Peyer's patch (tissue), 4 donors: ENCODE measurements at regions not wholly inside any gene's neighbourhood (a gene's known extent, or its start where the extent isn't known, plus 50 kb on each side); places are given as distances from the start of the nearest gene placed in this dataset.

ENCODE experiments used
- CTCF ChIP-seq, 6 experiments: fragments of 450-650 bp in 4 of 6; fragments of 200-600 bp in 2 of 6; sonication (generic) in 1 of 6; IDR thresholded peaks; one replicate each; pipeline ENCODE4 v1.5.1; 2017 to 2019; ENCODE audit warnings: antibody characterized with exemption in 6 of 6, mild to moderate bottlenecking in 3 of 6, moderate library complexity in 1 of 6
- POLR2A ChIP-seq, 2 donors: fragments of 450-650 bp; IDR thresholded peaks; one replicate each; pipeline ENCODE4 v1.5.1; 2017; ENCODE audit warnings: antibody characterized with exemption in 2 of 2, mild to moderate bottlenecking in 2 of 2, moderate library complexity in 2 of 2

DNA sequence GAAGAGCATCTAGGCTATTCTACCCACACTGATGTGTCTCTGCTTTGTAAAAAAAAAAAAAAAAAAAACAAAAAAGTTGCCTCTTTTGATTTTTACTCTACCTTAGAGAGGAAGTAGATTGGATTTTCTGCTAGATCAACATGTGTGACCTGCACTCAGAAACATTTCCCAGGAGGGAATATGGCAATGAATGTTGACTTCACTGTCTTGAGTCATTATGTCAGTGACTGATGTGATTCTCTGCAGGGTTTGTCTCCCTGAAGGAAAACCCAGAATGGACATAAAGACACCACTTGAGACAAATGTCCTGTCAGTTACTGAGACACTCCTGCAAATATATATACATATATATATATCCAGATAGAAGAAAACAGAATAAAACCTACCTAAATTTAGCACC lies 370.3 kb downstream of the BMPER start:
- TF ChIP-seq CTCF (IDR thresholded peaks at IDR 0.05) (no peak), POLR2A (IDR thresholded peaks at IDR 0.05) (no peak)
